Retinal pigment epithelial cell (primary cell): ENCODE measurements at regions not wholly inside any gene's neighbourhood (a gene's known extent, or its start where the extent isn't known, plus 50 kb on each side); places are given as distances from the start of the nearest gene placed in this dataset.

Experiments
- DNase-seq: peaks from one replicate; pipeline ENCODE4 v3.0.0-alpha.2; 2010; ENCODE audit warnings: low read depth
- H3K4me3 ChIP-seq: 2 replicates; pipeline ENCODE4 v1.5.1; 2011; ENCODE audit warnings: mild to moderate bottlenecking, low read length, control low read depth, moderate library complexity
- TF ChIP-seq, protein P1 (sequence below): conservative IDR thresholded peaks from 2 replicates; pipeline ENCODE4 v1.5.1; 2011; ENCODE audit warnings: low read depth, low read length, control low read depth, inconsistent platforms

DNA sequence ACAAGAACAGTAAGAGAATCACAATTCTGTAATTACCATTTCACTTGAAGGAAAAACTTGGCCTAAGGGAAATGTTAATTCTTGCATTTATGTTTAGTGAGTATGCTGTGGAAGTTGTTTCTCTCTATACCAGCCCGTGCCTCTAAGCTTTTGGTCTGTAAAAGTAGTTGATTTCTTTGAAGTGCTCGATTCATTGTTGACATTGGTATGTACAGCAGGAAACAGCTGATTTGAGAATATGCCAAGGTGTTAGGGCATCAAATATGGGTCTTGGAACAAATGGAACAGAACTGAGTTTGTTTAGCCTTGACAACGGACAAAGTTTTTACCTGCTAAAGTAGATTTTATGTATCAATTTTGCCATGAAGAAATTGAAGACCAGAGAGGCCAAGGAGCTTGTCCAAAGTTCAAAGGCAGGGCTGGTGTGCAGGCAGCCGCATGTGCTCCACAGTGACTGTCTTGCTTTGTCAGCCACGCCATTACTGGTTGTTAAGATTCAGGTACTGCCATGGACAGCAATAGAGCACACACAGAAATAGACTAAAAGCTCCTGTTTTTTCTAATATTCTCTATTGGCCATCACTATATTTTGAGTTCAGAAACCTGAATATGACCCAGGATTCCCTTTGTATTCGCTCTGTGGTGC is 75.5 kb upstream of the TLR3 start:
- no peak for DNase-seq
- H3K4me3 ChIP-seq = no peak overlapping the region
- TF ChIP-seq, protein P1, sequence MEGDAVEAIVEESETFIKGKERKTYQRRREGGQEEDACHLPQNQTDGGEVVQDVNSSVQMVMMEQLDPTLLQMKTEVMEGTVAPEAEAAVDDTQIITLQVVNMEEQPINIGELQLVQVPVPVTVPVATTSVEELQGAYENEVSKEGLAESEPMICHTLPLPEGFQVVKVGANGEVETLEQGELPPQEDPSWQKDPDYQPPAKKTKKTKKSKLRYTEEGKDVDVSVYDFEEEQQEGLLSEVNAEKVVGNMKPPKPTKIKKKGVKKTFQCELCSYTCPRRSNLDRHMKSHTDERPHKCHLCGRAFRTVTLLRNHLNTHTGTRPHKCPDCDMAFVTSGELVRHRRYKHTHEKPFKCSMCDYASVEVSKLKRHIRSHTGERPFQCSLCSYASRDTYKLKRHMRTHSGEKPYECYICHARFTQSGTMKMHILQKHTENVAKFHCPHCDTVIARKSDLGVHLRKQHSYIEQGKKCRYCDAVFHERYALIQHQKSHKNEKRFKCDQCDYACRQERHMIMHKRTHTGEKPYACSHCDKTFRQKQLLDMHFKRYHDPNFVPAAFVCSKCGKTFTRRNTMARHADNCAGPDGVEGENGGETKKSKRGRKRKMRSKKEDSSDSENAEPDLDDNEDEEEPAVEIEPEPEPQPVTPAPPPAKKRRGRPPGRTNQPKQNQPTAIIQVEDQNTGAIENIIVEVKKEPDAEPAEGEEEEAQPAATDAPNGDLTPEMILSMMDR = no peak

DNA sequence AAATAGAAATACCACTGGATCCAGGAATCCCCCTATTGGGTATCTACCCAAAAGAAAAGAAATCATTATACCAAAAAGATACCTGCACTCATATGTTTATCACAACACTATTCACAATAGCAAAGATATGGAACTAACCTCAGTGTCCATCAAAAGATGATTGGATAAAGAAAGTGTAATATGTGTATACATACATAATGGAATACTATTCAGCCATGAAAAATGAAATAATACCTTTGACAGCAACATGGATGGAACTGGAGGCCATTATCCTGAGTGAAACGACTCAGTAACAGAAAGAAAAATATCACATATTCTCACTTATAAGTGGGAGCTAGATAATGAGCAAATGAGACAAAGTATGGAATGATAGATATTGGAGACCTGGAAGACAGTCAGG is 74.2 kb upstream of the TLR3 start:
- no peak overlapping the region for H3K4me3 ChIP-seq
- TF ChIP-seq, protein P1 = no peak
- no peak for DNase-seq

DNA sequence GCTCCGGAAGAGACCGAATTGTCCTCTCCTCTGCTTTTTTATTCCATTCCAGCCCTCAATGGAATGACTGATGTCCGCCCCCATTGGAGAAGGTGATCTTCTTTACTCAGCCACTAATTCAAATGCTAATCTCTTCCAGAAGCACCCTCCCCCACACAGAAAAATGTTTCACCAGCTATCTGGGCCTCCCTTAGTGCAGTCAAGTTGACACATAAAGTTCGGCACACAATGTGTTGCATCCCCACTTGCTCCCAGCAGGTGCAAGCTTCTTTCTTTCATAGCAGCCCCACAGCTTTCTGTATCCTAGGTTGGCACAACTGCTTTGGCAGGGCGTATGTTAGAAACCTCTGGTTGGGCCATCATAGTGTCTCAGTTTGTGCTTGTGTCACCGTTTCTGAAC is 73.3 kb upstream of the TLR3 start:
- no peak overlapping the region for H3K4me3 ChIP-seq
- DNase-seq = no peak
- TF ChIP-seq, protein P1 = no peak

DNA sequence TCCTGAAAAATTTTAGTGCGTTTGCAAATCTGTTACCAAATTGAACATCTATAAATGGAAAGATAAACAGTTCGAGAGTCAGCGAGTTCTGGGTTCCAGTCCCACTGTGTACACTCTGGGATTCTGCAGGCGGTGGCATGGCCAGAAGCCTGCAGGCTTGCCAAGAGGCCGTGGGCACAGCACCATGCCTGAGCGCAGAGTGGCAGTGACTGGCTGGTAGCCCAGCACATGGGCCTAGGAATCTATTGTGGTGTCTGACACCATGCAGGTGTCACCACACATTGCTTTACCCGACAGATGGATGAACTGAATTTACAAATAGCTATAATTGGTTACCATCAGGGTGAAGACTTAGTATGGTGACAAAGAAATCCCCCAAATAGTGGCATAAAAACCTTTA is 71.7 kb upstream of the TLR3 start:
- no peak for DNase-seq
- TF ChIP-seq, protein P1 = no peak
- no peak overlapping the region for H3K4me3 ChIP-seq

DNA sequence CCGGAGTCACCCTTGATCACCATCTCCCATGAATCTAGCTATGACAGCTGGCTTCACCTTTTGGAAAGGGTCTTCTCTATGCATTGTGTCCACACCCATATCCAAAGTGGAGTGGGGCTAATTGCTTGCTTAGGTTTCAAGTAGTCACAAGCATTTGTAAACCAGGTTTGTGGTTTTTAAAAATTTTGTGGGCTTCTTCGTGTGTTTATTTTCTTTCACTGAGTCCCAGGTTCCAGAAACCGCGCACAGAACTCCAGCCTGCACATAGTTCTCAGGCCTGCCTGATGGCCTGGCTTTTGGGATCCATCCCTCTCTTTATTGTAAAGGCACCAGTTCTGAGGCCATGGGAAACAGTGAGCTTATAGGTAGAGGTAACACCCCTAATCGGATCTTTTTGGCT is 70.2 kb upstream of the TLR3 start:
- no peak for DNase-seq
- H3K4me3 ChIP-seq = no peak overlapping the region
- TF ChIP-seq, protein P1 = no peak

DNA sequence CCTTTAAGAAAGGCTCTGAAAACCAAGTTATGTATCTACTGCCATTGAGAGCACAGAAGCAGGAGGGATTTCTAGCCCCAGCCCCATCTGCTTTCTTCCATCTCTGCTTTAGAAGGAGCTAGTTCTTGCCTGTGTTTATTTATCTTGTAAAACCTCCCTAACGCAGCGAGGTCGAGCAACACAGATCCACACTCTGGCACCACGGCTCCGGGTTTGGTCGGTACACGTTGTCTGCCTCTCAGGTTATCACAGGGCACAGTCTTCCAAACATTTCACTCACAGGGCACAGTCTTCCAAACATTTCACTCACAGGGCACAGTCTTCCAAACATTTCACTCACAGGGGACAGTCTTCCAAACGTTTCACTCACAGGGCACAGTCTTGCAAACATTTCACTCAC is 69.7 kb upstream of the TLR3 start:
- TF ChIP-seq, protein P1 = no peak
- no peak overlapping the region for H3K4me3 ChIP-seq
- no peak for DNase-seq

DNA sequence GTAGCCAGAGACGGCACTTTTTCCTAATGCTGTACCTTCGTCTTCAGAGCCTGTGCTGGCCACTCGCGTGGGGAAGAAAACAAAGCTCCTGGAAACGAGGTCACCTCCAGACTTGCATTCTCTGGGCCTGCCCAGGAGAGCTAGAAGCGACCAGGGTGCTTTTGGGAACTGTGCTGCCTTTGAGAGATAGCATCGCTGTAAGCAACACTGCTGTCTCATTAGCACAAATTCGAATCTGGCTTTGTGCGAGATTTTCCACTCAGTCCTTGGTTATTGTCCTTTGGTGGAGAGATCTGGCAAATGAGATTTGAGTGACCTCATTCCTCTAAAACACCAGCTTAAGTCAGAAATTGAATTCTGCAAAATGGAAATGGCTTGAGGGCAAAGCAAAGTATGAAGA is 66.1 kb upstream of the TLR3 start:
- DNase-seq = no peak
- TF ChIP-seq, protein P1 = no peak
- no peak overlapping the region for H3K4me3 ChIP-seq
